Endothelial cell of umbilical vein (primary cell): ENCODE measurements at regions not wholly inside any gene's neighbourhood (a gene's known extent, or its start where the extent isn't known, plus 50 kb on each side); places are given as distances from the start of the nearest gene placed in this dataset.

Experiments
- BruUV-seq: library from RNA; stranded (reverse); fragments of 400-500 nt; replicated peaks from 2 replicates; lab custom pipeline; 2021; lab: Mats Ljungman, UMichigan
- CTCF ChIA-PET: fragments of 300-600, 350-600 bp; sonication (Branson Sonifier 250); formaldehyde crosslinking; loops from one replicate; lab custom pipeline; 2021; ENCODE audit warnings: antibody characterized with exemption, inconsistent platforms; lab: Charles Lee
- POLR2A ChIA-PET: fragments of 300-600, 350-600 bp; sonication (Branson Sonifier 250); formaldehyde crosslinking; loops from one replicate; lab custom pipeline; 2021; ENCODE audit warnings: antibody characterized with exemption, inconsistent platforms; lab: Charles Lee
- DNase-seq: peaks from one replicate; pipeline ENCODE4 v3.0.0-alpha.2; 2011; ENCODE audit warnings: low read depth, low spot score
- FAIRE-seq: peaks from 2 replicates; lab custom pipeline; 2011; peaks lifted over from hg19 to GRCh38; lab: Jason Lieb, UNC
- H2AFZ ChIP-seq: 2 replicates; pipeline ENCODE4 v1.6.0; 2012; ENCODE audit warnings: low read depth, low read length, control low read depth, inconsistent platforms
- H3K27ac ChIP-seq: 2 replicates; pipeline ENCODE4 v1.5.1; 2011; ENCODE audit warnings: low read depth, mild to moderate bottlenecking, control low read depth, low read length, moderate library complexity; ENCODE audit not compliant: insufficient read depth
- H3K27me3 ChIP-seq, 2 experiments: 2 replicates each; pipeline versions ENCODE4 v1.6.0 to v1.6.1; 2011; ENCODE audit warnings: low read length in 2 of 2, mixed read lengths in 1 of 2; ENCODE audit not compliant: control insufficient read depth in 2 of 2, insufficient read depth in 2 of 2
- H3K36me3 ChIP-seq, 2 experiments: 2 replicates in 1 of 2; 3 replicates in 1 of 2; pipeline ENCODE4 v1.5.1; 2011; ENCODE audit warnings: low read length in 2 of 2, mild to moderate bottlenecking in 1 of 2, moderate library complexity in 1 of 2; ENCODE audit not compliant: control insufficient read depth in 2 of 2, insufficient read depth in 2 of 2; ENCODE audit errors: extremely low read depth in 1 of 2
- H3K4me1 ChIP-seq: 3 replicates; pipeline ENCODE4 v1.5.1; 2011; ENCODE audit warnings: mild to moderate bottlenecking, low read length; ENCODE audit not compliant: control insufficient read depth, insufficient read depth; ENCODE audit errors: extremely low read depth
- H3K4me2 ChIP-seq: 2 replicates; pipeline ENCODE4 v1.6.1; 2011; ENCODE audit warnings: low read length, control low read depth, mixed read lengths; ENCODE audit not compliant: insufficient read depth
- H3K4me3 ChIP-seq, 3 experiments: fragments of 200-600 bp in 1 of 3; sonication (generic), shearing (Covaris generic) in 1 of 3; replicated peaks in 1 of 3; 2 replicates each; pipeline ENCODE4 v1.5.1; 2011 to 2016; ENCODE audit warnings: control low read depth in 3 of 3, low read length in 3 of 3, mild to moderate bottlenecking in 2 of 3, inconsistent platforms in 1 of 3, low read depth in 1 of 3, moderate library complexity in 1 of 3; ENCODE audit not compliant: insufficient read depth in 1 of 3
- H3K79me2 ChIP-seq: 2 replicates; pipeline ENCODE4 v1.6.0; 2012; ENCODE audit warnings: low read length, inconsistent platforms; ENCODE audit not compliant: control insufficient read depth, insufficient read depth
- H3K9ac ChIP-seq: replicated peaks from 2 replicates; pipeline ENCODE3; 2011; ENCODE audit warnings: low read length, control low read depth; ENCODE audit not compliant: insufficient read depth; ENCODE audit errors: extremely low read depth
- H3K9me1 ChIP-seq: replicated peaks from 3 replicates; pipeline ENCODE4 v1.6.0; 2011; ENCODE audit warnings: mild to moderate bottlenecking, low read length; ENCODE audit not compliant: control insufficient read depth, insufficient read depth; ENCODE audit errors: extremely low read depth
- H3K9me3 ChIP-seq: replicated peaks from 2 replicates; pipeline ENCODE4 v1.5.1; 2012; ENCODE audit warnings: low read length, inconsistent platforms; ENCODE audit not compliant: control insufficient read depth, insufficient read depth
- H4K20me1 ChIP-seq: replicated peaks from 2 replicates; pipeline ENCODE3; 2011; ENCODE audit warnings: mild to moderate bottlenecking, low read length; ENCODE audit not compliant: control insufficient read depth, insufficient read depth; ENCODE audit errors: extremely low read depth
- CTCF ChIP-seq, 2 donors: IDR thresholded peaks; 1 replicate in 1 of 2; 2 replicates in 1 of 2; pipeline ENCODE4 v1.5.1; 2011; ENCODE audit warnings: low read length in 2 of 2, mild to moderate bottlenecking in 2 of 2, moderate library complexity in 2 of 2, control low read depth in 1 of 2, inconsistent platforms in 1 of 2, low read depth in 1 of 2; ENCODE audit not compliant: insufficient read depth in 1 of 2; ENCODE audit errors: extremely low read depth in 1 of 2
- EZH2 ChIP-seq: IDR thresholded peaks from 2 replicates; pipeline ENCODE4 v1.6.1; 2012; ENCODE audit warnings: borderline replicate concordance, low read depth, mild to moderate bottlenecking, moderate library complexity, low read length, inconsistent platforms; ENCODE audit not compliant: severe bottlenecking
- FOS ChIP-seq: IDR thresholded peaks from 2 replicates; pipeline ENCODE4 v1.6.1; 2011; ENCODE audit warnings: mild to moderate bottlenecking, low read length, moderate library complexity, borderline replicate concordance; ENCODE audit not compliant: insufficient read depth
- GATA2 ChIP-seq: IDR thresholded peaks from 2 replicates; pipeline ENCODE4 v1.7.0; 2011; ENCODE audit warnings: low read depth, mild to moderate bottlenecking, moderate library complexity, mixed read lengths, low read length; ENCODE audit not compliant: insufficient read length, insufficient read depth
- JUN ChIP-seq: IDR thresholded peaks from 2 replicates; pipeline ENCODE4 v1.6.1; 2011; ENCODE audit warnings: borderline replicate concordance, low read depth; ENCODE audit not compliant: insufficient read length, insufficient read depth
- MAX ChIP-seq: IDR thresholded peaks from 2 replicates; pipeline ENCODE4 v1.6.1; 2011; ENCODE audit not compliant: insufficient read depth, insufficient read length
- MYC ChIP-seq: IDR thresholded peaks from one replicate; pipeline ENCODE4 v1.6.1; 2011; ENCODE audit warnings: mild to moderate bottlenecking, low read depth, low read length
- POLR2A ChIP-seq: IDR thresholded peaks from 2 replicates; pipeline ENCODE4 v1.6.1; 2012; ENCODE audit warnings: low read depth, mild to moderate bottlenecking, control low read depth, low read length
- POLR2AphosphoS5 ChIP-seq: IDR thresholded peaks from 2 replicates; pipeline ENCODE4 v1.6.1; 2012; ENCODE audit warnings: low read depth, mild to moderate bottlenecking, control low read depth, low read length, moderate library complexity; ENCODE audit not compliant: insufficient read depth
- dilution Hi-C: fragments of 300-500 bp; cut with MboI; formaldehyde crosslinking; loops from one replicate; pipeline ENCODE4 v1.15.0; 2019; ENCODE audit warnings: low sequenced_read_pairs; ENCODE audit not compliant: extremely low pct_ligation_motif_present
- intact Hi-C: fragments of 100-400 bp; cut with micrococcal nuclease; formaldehyde crosslinking; loops from one replicate; pipeline ENCODE4 v1.10.0; 2022

GRCh38 chr5:82355496-82355895, 77.3 kb upstream of the RPS23 start:
- Histone ChIP-seq H3K27ac (no peak overlapping the region), H3K4me2 (no peak overlapping the region), H3K4me3 (no peak overlapping the region), H3K36me3 (no peaks in the 10 kb centered on the region), H3K79me2 (no peaks in the 10 kb centered on the region), H4K20me1 (no peaks in the 10 kb centered on the region), H3K9me3 (no peaks in the 10 kb centered on the region), H3K27me3 (no peaks in the 10 kb centered on the region), H3K4me1 (peaks cover 43% of the 10 kb centered on the region), H3K9me1 (no peaks in the 10 kb centered on the region), H2AFZ (no peak overlapping the region), H3K9ac (no peak overlapping the region)
- no peak for TF ChIP-seq MYC
- TF ChIP-seq FOS, result no peak
- TF ChIP-seq MAX, result no peak
- TF ChIP-seq POLR2A, result no peak
- TF ChIP-seq EZH2, result no peak
- no peak for TF ChIP-seq GATA2
- TF ChIP-seq CTCF (IDR thresholded peaks at IDR 0.05; ENCODE audit: extremely low read depth in 1 of 2, insufficient read depth in 1 of 2, low read depth in 1 of 2, low read length in 2 of 2), result no peak
- TF ChIP-seq POLR2AphosphoS5, result no peak
- no peak for TF ChIP-seq JUN
- CTCF ChIA-PET, result interaction anchor here (0.5 kb wide), 1 partner anchor 693 kb away, joined by 3 read pairs; no protein-coding TSS in a partner anchor
- intact Hi-C loops (no loop called here), dilution Hi-C loops (no loop called here)
- POLR2A ChIA-PET, result no interaction called here
- no peak for DNase-seq
- no peak for FAIRE-seq
- BruUV-seq, result no TSS peak
